SU-DHL-6 (cell line): ENCODE measurements at regions not wholly inside any gene's neighbourhood (a gene's known extent, or its start where the extent isn't known, plus 50 kb on each side); places are given as distances from the start of the nearest gene placed in this dataset.

ENCODE experiments used
- H2AFZ ChIP-seq: fragments of 200-600 bp; sonication (generic); 2 replicates; pipeline ENCODE4 v1.6.1; 2014; ENCODE audit warnings: low read depth, mild to moderate bottlenecking, moderate library complexity, mixed read lengths, antibody characterized with exemption, low read length; ENCODE audit not compliant: severe bottlenecking
- H3F3A ChIP-seq: fragments of 200-600 bp; shearing (Covaris generic); 2 replicates; pipeline ENCODE4 v1.6.0; 2016; ENCODE audit warnings: antibody characterized with exemption, mild to moderate bottlenecking; ENCODE audit not compliant: insufficient read depth
- H3K27ac ChIP-seq: fragments of 200-600 bp; sonication (generic); 2 replicates; pipeline ENCODE4 v1.5.1; 2016; ENCODE audit warnings: low read depth, mild to moderate bottlenecking, low read length, moderate library complexity, mixed read lengths
- H3K27me3 ChIP-seq: fragments of 200-600 bp; sonication (generic), shearing (Covaris generic); 2 replicates; pipeline ENCODE4 v1.6.0; 2014; ENCODE audit warnings: mild to moderate bottlenecking, low read length
- H3K36me3 ChIP-seq: fragments of 200-600 bp; sonication (generic); 2 replicates; pipeline ENCODE4 v1.6.1; 2014; ENCODE audit warnings: mild to moderate bottlenecking, low read length, mixed read lengths
- H3K4me2 ChIP-seq: fragments of 300-600, 200-600 bp; shearing (Covaris generic), sonication (generic); 2 replicates; pipeline ENCODE4 v1.6.0; 2014; ENCODE audit warnings: low read length, low read depth, mild to moderate bottlenecking; ENCODE audit not compliant: poor library complexity, severe bottlenecking
- H3K4me3 ChIP-seq: fragments of 200-600 bp; sonication (generic); 2 replicates; pipeline ENCODE4 v1.5.1; 2014; ENCODE audit warnings: antibody characterized with exemption, low read length, mild to moderate bottlenecking, mixed read lengths; ENCODE audit not compliant: insufficient read depth, poor library complexity, severe bottlenecking
- H3K79me2 ChIP-seq: fragments of 200-600 bp; sonication (generic); 2 replicates; pipeline ENCODE4 v1.6.1; 2014; ENCODE audit warnings: mild to moderate bottlenecking, low read length, moderate library complexity; ENCODE audit not compliant: insufficient read depth
- H3K9ac ChIP-seq: fragments of 200-600 bp; sonication (generic); 2 replicates; pipeline ENCODE4 v1.7.0; 2014; ENCODE audit warnings: mild to moderate bottlenecking, low read length
- H3K9me2 ChIP-seq: fragments of 200-600 bp; sonication (generic); replicated peaks from 2 replicates; pipeline ENCODE4 v1.6.1; 2014; ENCODE audit warnings: low read length; ENCODE audit not compliant: insufficient read depth
- H3K9me3 ChIP-seq: fragments of 200-600 bp; sonication (generic); 2 replicates; pipeline ENCODE4 v1.6.1; 2014; ENCODE audit warnings: low read length, mixed read lengths; ENCODE audit not compliant: insufficient read depth
- H4K20me1 ChIP-seq: fragments of 200-600 bp; sonication (generic); 2 replicates; pipeline ENCODE4 v1.6.1; 2014; ENCODE audit warnings: low read depth, mild to moderate bottlenecking, antibody characterized with exemption, low read length, moderate library complexity, mixed read lengths
- CTCF ChIP-seq: fragments of 200-600 bp; sonication (generic); IDR thresholded peaks from one replicate; pipeline ENCODE4 v1.5.1; 2017; ENCODE audit warnings: antibody characterized with exemption, mild to moderate bottlenecking, low read length, moderate library complexity; ENCODE audit not compliant: insufficient read depth, poor library complexity, severe bottlenecking
- EZH2phosphoT487 ChIP-seq: fragments of 200-600 bp; sonication (generic), shearing (Covaris generic); conservative IDR thresholded peaks from 2 replicates; pipeline ENCODE4 v1.6.1; 2018; ENCODE audit warnings: mild to moderate bottlenecking, antibody characterized with exemption, low read length, moderate library complexity, mixed read lengths

GRCh38 chr9:129273136-129273895 lies 95.3 kb upstream of the IER5L start:
- no peak overlapping the region for H3K27ac ChIP-seq
- no peaks in the 10 kb centered on the region for H3K9me3 ChIP-seq
- H3K9me2 ChIP-seq: no peaks in the 10 kb centered on the region
- H3K4me2 ChIP-seq: no peak overlapping the region
- no peak overlapping the region for H2AFZ ChIP-seq
- TF ChIP-seq EZH2phosphoT487 (no peak), CTCF (no peak)
- no peaks in the 10 kb centered on the region for H3K36me3 ChIP-seq
- H3K9ac ChIP-seq: no peak overlapping the region
- no peaks in the 10 kb centered on the region for H3F3A ChIP-seq
- H3K79me2 ChIP-seq: no peaks in the 10 kb centered on the region
- no peak overlapping the region for H3K4me3 ChIP-seq
- no peaks in the 10 kb centered on the region for H4K20me1 ChIP-seq
- H3K27me3 ChIP-seq: no peaks in the 10 kb centered on the region

GRCh38 chr9:129272348-129273025 lies 94.4 kb upstream of the IER5L start:
- Histone ChIP-seq H3K36me3 (no peaks in the 10 kb centered on the region), H3K4me2 (no peak overlapping the region), H3K27ac (no peak overlapping the region), H3K4me3 (no peak overlapping the region), H2AFZ (no peak overlapping the region), H3K79me2 (no peaks in the 10 kb centered on the region), H3K9ac (no peak overlapping the region), H3K27me3 (no peaks in the 10 kb centered on the region), H3K9me3 (no peaks in the 10 kb centered on the region), H4K20me1 (no peaks in the 10 kb centered on the region), H3F3A (no peaks in the 10 kb centered on the region), H3K9me2 (no peaks in the 10 kb centered on the region)
- TF ChIP-seq EZH2phosphoT487 (no peak), CTCF (no peak)

GRCh38 chr9:129270903-129271431 lies 92.9 kb upstream of the IER5L start:
- no peak overlapping the region for H3K4me2 ChIP-seq

More at GRCh38 chr9:129270903-129271431, 92.9 kb upstream of the IER5L start:
- Histone ChIP-seq H3K27ac (no peak overlapping the region), H3K4me3 (no peak overlapping the region), H3K36me3 (no peaks in the 10 kb centered on the region), H3F3A (no peaks in the 10 kb centered on the region), H3K9me2 (no peaks in the 10 kb centered on the region), H3K9ac (no peak overlapping the region), H2AFZ (no peak overlapping the region), H3K79me2 (no peaks in the 10 kb centered on the region), H4K20me1 (no peaks in the 10 kb centered on the region), H3K9me3 (no peaks in the 10 kb centered on the region), H3K27me3 (no peaks in the 10 kb centered on the region)
- TF ChIP-seq EZH2phosphoT487 (no peak), CTCF (no peak)
